GM19328 (cell line): ENCODE measurements at regions not wholly inside any gene's neighbourhood (a gene's known extent, or its start where the extent isn't known, plus 50 kb on each side); places are given as distances from the start of the nearest gene placed in this dataset.
"Not testable (repeated sequence)": the region's sequence is repeated elsewhere in the genome, so short reads cannot be mapped to it uniquely, and the experiment has no call there.

Source experiments
- ATAC-seq: cut with Tn5 transposase; IDR thresholded peaks from one replicate; pipeline ENCODE4 v1.9.1; 2021; ENCODE audit warnings: mild to moderate bottlenecking, moderate library complexity; ENCODE audit not compliant: unreplicated experiment

DNA sequence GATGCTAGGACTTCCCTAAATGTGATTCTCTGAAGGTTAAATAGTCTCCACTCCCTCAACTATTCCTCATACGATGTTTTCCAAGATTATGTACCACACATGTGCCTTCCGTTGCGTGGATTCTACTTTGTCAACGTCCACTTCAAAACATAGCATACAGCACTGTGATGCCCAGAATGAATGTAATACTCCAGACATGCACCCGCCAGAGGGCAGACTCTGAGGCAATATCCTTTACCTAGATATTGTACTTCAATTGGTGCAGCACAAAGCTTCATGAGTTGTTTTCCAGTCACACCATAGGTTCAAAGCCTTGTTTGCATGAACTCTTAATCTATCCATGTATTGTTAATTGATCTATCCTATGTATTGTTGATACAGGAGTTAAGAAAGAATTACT lies 201.0 kb upstream of the NABP1 start:
- ATAC-seq: no peak

- ATAC-seq: no peak
These were observed 198.9 kb upstream of the NABP1 start for GRCh38 chr2:191478799-191479679.

DNA sequence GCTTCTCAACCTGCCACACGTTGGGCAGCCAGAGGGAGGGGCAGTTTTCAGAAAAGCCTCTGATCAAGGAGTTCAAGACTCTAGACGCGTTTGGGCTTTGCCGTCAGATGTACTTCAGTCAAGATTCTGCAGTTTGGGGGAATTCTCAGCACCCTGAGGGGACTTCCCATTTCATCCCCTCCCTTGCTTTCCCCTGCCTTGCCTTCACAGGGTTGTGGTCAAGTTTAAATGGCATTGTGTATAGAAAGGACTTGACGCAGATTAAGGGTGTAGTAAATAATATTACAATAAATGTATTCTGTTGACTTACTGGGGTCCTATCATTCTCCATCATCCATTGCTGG lies 198.3 kb upstream of the NABP1 start:
- no peak for ATAC-seq

- no peak for ATAC-seq
These were observed 196.4 kb upstream of the NABP1 start for GRCh38 chr2:191481305-191482070.

- ATAC-seq: no peak
These were observed 194.8 kb upstream of the NABP1 start for GRCh38 chr2:191483117-191483516.

GRCh38 chr2:191486584-191487320 lies 191.2 kb upstream of the NABP1 start:
- no peak for ATAC-seq

- no peak for ATAC-seq
These were observed 189.8 kb upstream of the NABP1 start for GRCh38 chr2:191488135-191488534.

- ATAC-seq: no peak
These were observed 188.8 kb upstream of the NABP1 start for GRCh38 chr2:191489177-191489576.

GRCh38 chr2:191496838-191497237 lies 181.1 kb upstream of the NABP1 start:
- no peak for ATAC-seq

DNA sequence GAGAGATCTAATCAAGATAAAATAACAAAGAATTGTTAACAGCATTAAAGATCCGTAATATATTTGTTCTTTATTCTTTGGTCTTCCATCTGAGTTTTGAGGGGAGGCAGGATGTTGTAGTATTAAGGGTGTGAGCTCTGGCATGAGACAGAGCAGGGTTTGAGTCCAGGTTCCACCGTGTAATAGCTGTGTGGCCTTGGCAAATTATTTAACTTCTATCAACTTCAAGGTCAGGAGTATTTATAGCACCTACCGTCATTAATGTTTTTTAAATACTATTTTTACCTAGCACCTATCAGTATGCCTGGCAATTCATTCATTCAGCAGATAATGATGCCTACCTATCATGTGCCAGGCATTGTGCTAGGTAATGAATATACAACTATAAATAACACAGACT lies 180.1 kb upstream of the NABP1 start:
- ATAC-seq: no peak

- no peak for ATAC-seq
These were observed 178.9 kb upstream of the NABP1 start for GRCh38 chr2:191499050-191499449.

- no peak for ATAC-seq
These were observed 177.9 kb upstream of the NABP1 start for GRCh38 chr2:191499874-191500565.

- no peak for ATAC-seq
These were observed 177.4 kb upstream of the NABP1 start for GRCh38 chr2:191500566-191500883.

GRCh38 chr2:191500884-191501560 lies 176.9 kb upstream of the NABP1 start:
- no peak for ATAC-seq

- no peak for ATAC-seq
These were observed 176.3 kb upstream of the NABP1 start for GRCh38 chr2:191501561-191502168.

DNA sequence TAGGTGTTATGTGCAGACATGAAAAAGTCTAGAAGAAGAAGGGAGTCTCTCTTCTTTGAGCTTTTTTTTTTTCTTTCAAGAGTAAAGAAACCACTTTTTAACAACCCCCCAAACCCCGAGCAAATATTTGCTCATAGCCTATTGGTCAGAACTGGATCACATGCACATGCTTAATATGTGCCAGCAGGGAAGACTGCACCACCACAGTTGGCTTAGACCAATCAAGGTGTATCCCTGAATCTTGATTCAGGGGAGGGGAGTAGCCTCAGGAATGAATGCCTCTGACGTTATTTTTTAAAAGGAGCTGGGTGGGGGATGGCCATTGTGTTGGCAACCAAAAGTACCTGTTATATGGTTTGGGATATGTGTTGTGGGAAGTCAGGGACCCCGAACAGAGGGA lies 171.4 kb upstream of the NABP1 start:
- no peak for ATAC-seq

DNA sequence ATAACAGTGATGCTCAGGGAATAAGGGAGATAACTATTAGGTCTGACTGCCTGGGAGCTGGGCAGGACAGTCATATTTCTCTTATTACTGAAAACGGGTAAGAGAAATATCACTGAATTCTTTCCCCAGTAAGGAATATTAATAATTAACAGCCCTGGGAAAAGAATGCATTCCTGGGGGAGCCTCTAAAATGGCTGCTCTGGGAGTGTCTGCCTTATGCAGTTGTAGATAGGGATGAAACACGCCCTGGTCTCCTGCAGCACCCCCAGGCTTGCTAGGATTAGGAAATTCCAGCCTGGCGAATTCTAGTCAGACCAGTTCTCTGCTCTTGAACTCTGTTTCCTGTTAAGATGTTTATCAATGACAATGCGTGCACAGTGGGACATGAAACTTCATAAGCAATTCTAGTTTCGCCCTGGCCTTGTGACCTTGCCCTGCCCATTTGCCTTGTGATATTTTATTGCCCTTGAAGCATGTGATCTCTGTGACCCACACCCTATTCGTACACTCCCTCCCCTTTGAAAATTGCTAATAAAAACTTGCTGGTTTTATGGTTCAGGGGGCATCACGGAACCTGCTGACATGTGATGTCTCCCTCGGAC lies 170.6 kb upstream of the NABP1 start:
- ATAC-seq: not testable (repeated sequence)

DNA sequence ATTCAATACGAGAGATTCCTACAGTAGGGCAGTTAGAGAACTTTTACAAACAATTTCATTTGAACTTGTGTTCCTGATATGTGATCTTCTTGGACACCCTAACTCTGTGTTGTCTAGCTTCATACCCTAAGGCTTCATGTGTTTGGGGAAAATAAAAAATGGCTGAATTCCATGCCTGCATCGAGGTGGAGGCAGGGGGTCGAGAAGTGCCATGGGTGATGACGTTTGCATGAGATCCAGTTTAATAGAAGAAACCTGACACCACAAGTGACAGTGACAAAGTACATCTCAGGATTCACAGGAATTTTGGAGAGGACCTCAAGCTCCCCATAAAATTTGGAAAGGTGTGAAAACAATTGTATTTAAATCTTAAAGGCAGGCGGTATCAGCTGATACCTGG lies 169.2 kb upstream of the NABP1 start:
- no peak for ATAC-seq

DNA sequence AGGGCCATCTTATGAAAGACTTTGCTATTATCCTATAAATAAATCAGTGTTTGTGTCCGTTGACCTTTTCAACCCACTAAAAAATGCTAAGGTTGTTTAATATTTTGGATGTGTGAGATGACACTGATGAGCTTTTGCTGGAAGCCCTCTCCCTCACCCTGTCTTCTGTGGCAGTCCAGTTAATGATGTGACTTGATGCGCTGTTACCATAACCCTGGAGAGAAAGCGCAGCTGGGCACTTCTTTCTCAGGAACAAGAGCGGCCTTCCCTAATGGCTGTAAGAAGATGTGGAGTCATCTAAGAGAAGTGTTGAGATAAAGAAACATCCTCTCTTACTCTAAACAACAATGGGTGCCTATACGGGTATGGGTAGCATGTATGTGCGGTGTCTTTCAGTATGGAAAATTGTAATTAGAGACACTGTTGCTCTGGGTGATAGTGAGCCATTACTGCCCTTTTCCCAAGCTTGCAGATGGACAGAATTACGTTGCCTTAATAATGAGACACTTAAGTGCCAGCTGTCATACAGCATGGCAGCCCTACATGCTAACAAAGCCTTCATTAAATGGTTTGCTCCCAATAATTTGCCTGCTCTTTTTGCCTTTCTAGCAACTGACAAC lies 165.6 kb upstream of the NABP1 start:
- no peak for ATAC-seq
